ENCODE measurements at regions not wholly inside any gene's neighbourhood (a gene's known extent, or its start where the extent isn't known, plus 50 kb on each side); places are given as distances from the start of the nearest gene placed in this dataset.

DNA sequence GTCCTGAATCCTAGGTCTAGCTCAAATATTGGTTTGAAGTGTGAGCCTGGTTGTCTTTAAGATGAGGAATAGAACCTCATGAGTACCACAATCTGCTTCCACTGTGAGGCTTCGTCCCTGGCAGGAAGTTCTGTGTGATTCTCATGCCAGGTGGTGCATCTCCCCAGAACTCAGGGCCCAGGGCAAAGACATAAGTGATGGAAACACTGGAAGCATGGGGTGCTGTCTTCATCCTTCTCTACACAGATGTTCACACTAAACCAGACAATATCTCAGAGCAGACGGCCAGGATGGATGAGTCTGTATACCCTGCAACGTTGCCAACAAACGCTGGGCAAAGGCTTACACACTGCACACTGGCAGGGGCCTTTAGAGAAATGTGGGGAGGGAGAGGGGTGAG lies 475.9 kb upstream of the B3GAT1 start:
- H3K36me3 Mint-ChIP-seq: no peaks in the 10 kb centered on the region
- ChIA-PET POLR2A (no interaction called here), CTCF (no interaction called here)
- H3K9me3 Mint-ChIP-seq: peaks cover 0 to 9% (median 2%) of the 10 kb centered on the region in 11 donors
- no peaks in the 10 kb centered on the region for H3K9me3 ChIP-seq (ENCODE audit: control insufficient read depth in 2 of 3, low read length in 3 of 3)
- peaks cover under 1 to 49% (median 28%) of the 10 kb centered on the region in 5 donors for H3K27me3 Mint-ChIP-seq
- no peak overlapping the region for H3K4me3 ChIP-seq (ENCODE audit: low read length)
- no peaks in the 10 kb centered on the region for H3K27me3 ChIP-seq (ENCODE audit: control insufficient read depth in 2 of 2, insufficient read depth in 2 of 2, low read length in 2 of 2)
- no peak overlapping the region for H3K4me3 Mint-ChIP-seq
- no peak overlapping the region for H3K27ac Mint-ChIP-seq
- no peak overlapping the region for H3K27ac ChIP-seq (ENCODE audit: low read depth, low read length)
- H3K36me3 ChIP-seq (ENCODE audit: control insufficient read depth in 2 of 3, insufficient read depth in 3 of 3, low read length in 3 of 3): no peaks in the 10 kb centered on the region
- H3K4me1 Mint-ChIP-seq: no peaks in the 10 kb centered on the region
- intact Hi-C loops (cut with micrococcal nuclease): no loop called here
- no peak for ATAC-seq
- DNase-seq: no peak
- H3K4me1 ChIP-seq (ENCODE audit: control insufficient read depth in 2 of 2, insufficient read depth in 2 of 2, low read length in 2 of 2): no peaks in the 10 kb centered on the region

GRCh38 chr11:134883484-134883883 lies 471.4 kb upstream of the B3GAT1 start:
- H3K27me3 Mint-ChIP-seq: peaks cover 2 to 56% (median 27%) of the 10 kb centered on the region in 5 donors
- H3K9me3 ChIP-seq (ENCODE audit: control insufficient read depth in 2 of 3, low read length in 3 of 3): no peaks in the 10 kb centered on the region
- no peak overlapping the region for H3K27ac ChIP-seq (ENCODE audit: low read depth, low read length)
- intact Hi-C loops (cut with micrococcal nuclease): no loop called here
- ATAC-seq (no peak), DNase-seq (no peak)
- no peaks in the 10 kb centered on the region for H3K4me1 Mint-ChIP-seq
- H3K4me1 ChIP-seq (ENCODE audit: control insufficient read depth in 2 of 2, insufficient read depth in 2 of 2, low read length in 2 of 2): no peaks in the 10 kb centered on the region
- POLR2A ChIA-PET: no interaction called here
- H3K36me3 ChIP-seq (ENCODE audit: control insufficient read depth in 2 of 3, insufficient read depth in 3 of 3, low read length in 3 of 3): no peaks in the 10 kb centered on the region
- H3K9me3 Mint-ChIP-seq: peaks cover 0 to 3% (median 0%) of the 10 kb centered on the region in 11 donors
- H3K4me3 Mint-ChIP-seq: no peak overlapping the region
- CTCF ChIA-PET: no interaction called here
- H3K27me3 ChIP-seq (ENCODE audit: control insufficient read depth in 2 of 2, insufficient read depth in 2 of 2, low read length in 2 of 2): no peaks in the 10 kb centered on the region
- no peaks in the 10 kb centered on the region for H3K36me3 Mint-ChIP-seq
- no peak overlapping the region for H3K4me3 ChIP-seq (ENCODE audit: low read length)
- H3K27ac Mint-ChIP-seq: no peak overlapping the region

DNA sequence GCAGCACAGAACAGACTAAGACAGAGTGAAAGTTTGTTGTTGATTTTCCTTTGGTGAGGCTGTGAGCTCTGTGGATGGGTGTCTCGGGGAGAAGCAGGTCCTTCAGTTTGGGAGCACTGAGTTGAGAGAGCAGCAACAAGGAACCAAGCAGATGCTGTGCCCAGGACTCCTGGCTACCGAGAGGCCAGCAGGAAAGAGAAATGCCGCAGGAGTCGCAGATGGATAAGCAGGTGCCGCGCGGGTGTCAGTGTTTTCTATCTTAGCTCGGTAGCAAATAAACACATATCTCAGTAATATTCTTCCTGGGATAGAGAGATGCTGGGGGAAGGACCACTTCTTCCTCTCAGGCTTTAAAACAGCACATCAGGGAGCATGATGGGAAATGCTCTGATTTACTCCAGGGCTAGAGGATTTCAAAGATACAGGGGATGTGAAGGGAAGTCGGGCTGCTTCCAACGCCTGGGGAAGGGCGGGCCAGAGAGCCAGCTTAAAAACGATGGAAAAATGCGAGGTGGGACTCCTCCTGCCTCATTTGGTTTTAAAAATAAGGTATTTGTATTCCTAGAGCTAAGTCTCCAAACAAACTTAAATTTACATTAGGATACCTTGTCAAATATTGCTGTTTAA lies 470.7 kb upstream of the B3GAT1 start:
- Mint-ChIP-seq H3K27ac (no peak overlapping the region), H3K4me3 (no peak overlapping the region)

DNA sequence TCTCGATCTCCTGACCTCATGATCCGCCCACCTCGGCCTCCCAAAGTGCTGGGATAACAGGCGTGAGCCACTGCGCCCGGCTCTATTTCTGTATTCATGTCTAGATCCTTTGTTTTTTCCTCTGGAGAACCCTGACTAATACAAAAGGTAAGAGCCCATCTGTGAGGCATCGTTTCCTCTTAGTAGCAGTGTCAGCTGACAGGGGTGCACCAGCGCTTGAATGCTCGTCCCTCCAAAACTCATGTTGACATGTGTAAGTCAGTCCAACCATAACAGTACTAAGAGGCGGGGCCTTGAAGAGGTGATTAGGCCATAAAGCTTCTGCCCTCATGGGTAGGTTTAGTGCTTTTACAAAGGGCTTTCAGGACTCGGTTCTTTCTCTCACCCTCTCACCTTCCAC lies 470.1 kb upstream of the B3GAT1 start:
- Histone ChIP-seq H3K36me3 (ENCODE audit: control insufficient read depth in 2 of 3, insufficient read depth in 3 of 3, low read length in 3 of 3) (no peaks in the 10 kb centered on the region), H3K4me1 (ENCODE audit: control insufficient read depth in 2 of 2, insufficient read depth in 2 of 2, low read length in 2 of 2) (no peaks in the 10 kb centered on the region), H3K27me3 (ENCODE audit: control insufficient read depth in 2 of 2, insufficient read depth in 2 of 2, low read length in 2 of 2) (no peaks in the 10 kb centered on the region), H3K4me3 (ENCODE audit: low read length) (no peak overlapping the region), H3K27ac (ENCODE audit: low read depth, low read length) (no peak overlapping the region), H3K9me3 (ENCODE audit: control insufficient read depth in 2 of 3, low read length in 3 of 3) (no peaks in the 10 kb centered on the region)
- intact Hi-C loops (cut with micrococcal nuclease): no loop called here
- no peak for ATAC-seq
- no peak overlapping the region for H3K4me3 Mint-ChIP-seq
- CTCF ChIA-PET: no interaction called here
- H3K27ac Mint-ChIP-seq: no peak overlapping the region
- no peaks in the 10 kb centered on the region for H3K36me3 Mint-ChIP-seq
- H3K4me1 Mint-ChIP-seq: no peaks in the 10 kb centered on the region
- peaks cover 0 to 3% (median 0%) of the 10 kb centered on the region in 11 donors for H3K9me3 Mint-ChIP-seq
- H3K27me3 Mint-ChIP-seq: peaks cover 2 to 52% (median 32%) of the 10 kb centered on the region in 5 donors
- POLR2A ChIA-PET: no interaction called here
- no peak for DNase-seq

More for the DNA sequence above, 470.7 kb upstream of the B3GAT1 start:
- intact Hi-C loops (cut with micrococcal nuclease): no loop called here
- no peaks in the 10 kb centered on the region for H3K36me3 Mint-ChIP-seq
- Histone ChIP-seq H3K36me3 (ENCODE audit: control insufficient read depth in 2 of 3, insufficient read depth in 3 of 3, low read length in 3 of 3) (no peaks in the 10 kb centered on the region), H3K4me3 (ENCODE audit: low read length) (no peak overlapping the region), H3K9me3 (ENCODE audit: control insufficient read depth in 2 of 3, low read length in 3 of 3) (no peaks in the 10 kb centered on the region), H3K4me1 (ENCODE audit: control insufficient read depth in 2 of 2, insufficient read depth in 2 of 2, low read length in 2 of 2) (no peaks in the 10 kb centered on the region), H3K27me3 (ENCODE audit: control insufficient read depth in 2 of 2, insufficient read depth in 2 of 2, low read length in 2 of 2) (no peaks in the 10 kb centered on the region), H3K27ac (ENCODE audit: low read depth, low read length) (no peak overlapping the region)
- H3K4me1 Mint-ChIP-seq: no peaks in the 10 kb centered on the region
- H3K27me3 Mint-ChIP-seq: peaks cover 2 to 56% (median 31%) of the 10 kb centered on the region in 5 donors
- no peak for DNase-seq
- ATAC-seq: no peak
- ChIA-PET CTCF (no interaction called here), POLR2A (no interaction called here)
- H3K9me3 Mint-ChIP-seq: peaks cover 0 to 3% (median 0%) of the 10 kb centered on the region in 11 donors

DNA sequence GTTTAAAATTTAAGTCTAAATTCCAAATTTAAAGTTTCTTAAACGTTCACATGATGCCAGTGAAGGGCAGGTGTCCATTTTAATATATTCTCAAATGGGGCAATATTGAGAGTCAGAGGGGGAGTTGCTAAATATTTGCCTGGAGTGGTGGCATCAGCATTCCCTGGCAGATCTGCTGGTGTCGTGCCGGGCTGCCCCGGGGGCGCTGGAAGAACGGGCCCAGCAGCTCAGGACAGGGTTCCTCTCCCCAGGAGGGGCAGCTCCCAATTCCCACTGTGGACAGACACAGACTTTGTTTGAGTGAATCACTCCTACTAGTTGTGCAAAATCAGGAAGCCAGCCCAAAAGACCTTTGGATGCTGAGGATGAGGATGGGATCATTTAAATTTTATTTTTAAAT lies 468.7 kb upstream of the B3GAT1 start:
- Mint-ChIP-seq H3K4me1 (no peaks in the 10 kb centered on the region), H3K27ac (no peak overlapping the region), H3K27me3 (peaks cover 2 to 51% (median 31%) of the 10 kb centered on the region in 5 donors), H3K4me3 (no peak overlapping the region), H3K9me3 (peaks cover 0 to 2% (median 0%) of the 10 kb centered on the region in 11 donors), H3K36me3 (no peaks in the 10 kb centered on the region)
- no peaks in the 10 kb centered on the region for H3K9me3 ChIP-seq (ENCODE audit: control insufficient read depth in 2 of 3, low read length in 3 of 3)
- no peak overlapping the region for H3K4me3 ChIP-seq (ENCODE audit: low read length)
- CTCF ChIA-PET: no interaction called here
- intact Hi-C loops (cut with micrococcal nuclease): no loop called here
- no peaks in the 10 kb centered on the region for H3K27me3 ChIP-seq (ENCODE audit: control insufficient read depth in 2 of 2, insufficient read depth in 2 of 2, low read length in 2 of 2)
- POLR2A ChIA-PET: no interaction called here
- no peak overlapping the region for H3K27ac ChIP-seq (ENCODE audit: low read depth, low read length)
- DNase-seq (no peak), ATAC-seq (no peak)
- H3K4me1 ChIP-seq (ENCODE audit: control insufficient read depth in 2 of 2, insufficient read depth in 2 of 2, low read length in 2 of 2): no peaks in the 10 kb centered on the region
- no peaks in the 10 kb centered on the region for H3K36me3 ChIP-seq (ENCODE audit: control insufficient read depth in 2 of 3, insufficient read depth in 3 of 3, low read length in 3 of 3)

- CTCF ChIA-PET: no interaction called here
- no peak for ATAC-seq
- intact Hi-C loops (cut with micrococcal nuclease): no loop called here
Observed at GRCh38 chr11:134879931-134880330, 467.9 kb upstream of the B3GAT1 start.

GRCh38 chr11:134879341-134879740 lies 467.3 kb upstream of the B3GAT1 start:
- no peaks in the 10 kb centered on the region for H3K9me3 ChIP-seq (ENCODE audit: control insufficient read depth in 2 of 3, low read length in 3 of 3)
- CTCF ChIA-PET: no interaction called here
- no peaks in the 10 kb centered on the region for H3K4me1 ChIP-seq (ENCODE audit: control insufficient read depth in 2 of 2, insufficient read depth in 2 of 2, low read length in 2 of 2)
- no peak overlapping the region for H3K4me3 Mint-ChIP-seq
- H3K9me3 Mint-ChIP-seq: peaks cover 0 to 2% (median 0%) of the 10 kb centered on the region in 11 donors
- H3K36me3 Mint-ChIP-seq: no peaks in the 10 kb centered on the region
- no peak for ATAC-seq
- POLR2A ChIA-PET: no interaction called here
- no peaks in the 10 kb centered on the region for H3K36me3 ChIP-seq (ENCODE audit: control insufficient read depth in 2 of 3, insufficient read depth in 3 of 3, low read length in 3 of 3)
- H3K27me3 Mint-ChIP-seq: peaks cover 2 to 45% (median 25%) of the 10 kb centered on the region in 5 donors
- H3K27ac Mint-ChIP-seq: peak overlapping the region in 1 of 9 donors; percentile 27
- no peaks in the 10 kb centered on the region for H3K27me3 ChIP-seq (ENCODE audit: control insufficient read depth in 2 of 2, insufficient read depth in 2 of 2, low read length in 2 of 2)
- DNase-seq: no peak
- intact Hi-C loops (cut with micrococcal nuclease): no loop called here
- H3K4me1 Mint-ChIP-seq: no peaks in the 10 kb centered on the region
- no peak overlapping the region for H3K27ac ChIP-seq (ENCODE audit: low read depth, low read length)
- H3K4me3 ChIP-seq (ENCODE audit: low read length): no peak overlapping the region

More at GRCh38 chr11:134879931-134880330, 467.9 kb upstream of the B3GAT1 start:
- no peaks in the 10 kb centered on the region for H3K9me3 ChIP-seq (ENCODE audit: control insufficient read depth in 2 of 3, low read length in 3 of 3)
- DNase-seq: no peak
- H3K9me3 Mint-ChIP-seq: peaks cover 0 to 2% (median 0%) of the 10 kb centered on the region in 11 donors
- no peak overlapping the region for H3K4me3 ChIP-seq (ENCODE audit: low read length)
- peaks cover 2 to 45% (median 25%) of the 10 kb centered on the region in 5 donors for H3K27me3 Mint-ChIP-seq
- H3K36me3 Mint-ChIP-seq: no peaks in the 10 kb centered on the region
- no peak overlapping the region for H3K27ac Mint-ChIP-seq
- no peaks in the 10 kb centered on the region for H3K27me3 ChIP-seq (ENCODE audit: control insufficient read depth in 2 of 2, insufficient read depth in 2 of 2, low read length in 2 of 2)
- no peak overlapping the region for H3K27ac ChIP-seq (ENCODE audit: low read depth, low read length)
- POLR2A ChIA-PET: no interaction called here
- no peaks in the 10 kb centered on the region for H3K4me1 ChIP-seq (ENCODE audit: control insufficient read depth in 2 of 2, insufficient read depth in 2 of 2, low read length in 2 of 2)
- no peaks in the 10 kb centered on the region for H3K36me3 ChIP-seq (ENCODE audit: control insufficient read depth in 2 of 3, insufficient read depth in 3 of 3, low read length in 3 of 3)
- no peaks in the 10 kb centered on the region for H3K4me1 Mint-ChIP-seq
- H3K4me3 Mint-ChIP-seq: no peak overlapping the region

Data from naive thymus-derived CD4-positive, alpha-beta T cell (primary cell).